Fibroblast of skin of left biceps (primary cell): ENCODE measurements at regions not wholly inside any gene's neighbourhood (a gene's known extent, or its start where the extent isn't known, plus 50 kb on each side); places are given as distances from the start of the nearest gene placed in this dataset.

Source experiments
- DNase-seq, 2 experiments: peaks; one replicate each; pipeline ENCODE4 v3.0.0-alpha.2; 2013; ENCODE audit warnings: low read depth in 2 of 2

- no peak for DNase-seq
Measured at GRCh38 chr3:66803206-66803605, 194.9 kb upstream of the KBTBD8 start.

GRCh38 chr3:66803721-66804695 lies 194.1 kb upstream of the KBTBD8 start:
- no peak for DNase-seq

- DNase-seq: no peak
Measured at GRCh38 chr3:66808891-66809594, 189.1 kb upstream of the KBTBD8 start.

DNA sequence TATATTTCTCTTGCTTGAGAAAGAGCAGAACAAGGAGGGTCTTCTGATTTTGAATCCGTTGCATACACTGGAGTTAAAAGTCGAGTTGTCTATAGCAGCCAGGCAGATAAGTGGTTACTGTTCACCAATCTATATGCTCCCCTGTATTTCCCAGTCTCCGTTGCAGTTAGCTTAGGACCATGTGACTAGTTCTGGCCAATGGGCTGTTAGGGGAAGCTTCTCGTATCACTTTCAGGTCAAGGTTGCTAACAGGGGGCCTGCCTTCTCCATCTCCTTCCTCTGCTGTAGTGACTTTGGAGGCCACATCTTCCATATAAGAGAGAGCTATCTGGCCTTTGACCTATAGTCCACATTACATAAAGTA lies 188.5 kb upstream of the KBTBD8 start:
- no peak for DNase-seq

DNA sequence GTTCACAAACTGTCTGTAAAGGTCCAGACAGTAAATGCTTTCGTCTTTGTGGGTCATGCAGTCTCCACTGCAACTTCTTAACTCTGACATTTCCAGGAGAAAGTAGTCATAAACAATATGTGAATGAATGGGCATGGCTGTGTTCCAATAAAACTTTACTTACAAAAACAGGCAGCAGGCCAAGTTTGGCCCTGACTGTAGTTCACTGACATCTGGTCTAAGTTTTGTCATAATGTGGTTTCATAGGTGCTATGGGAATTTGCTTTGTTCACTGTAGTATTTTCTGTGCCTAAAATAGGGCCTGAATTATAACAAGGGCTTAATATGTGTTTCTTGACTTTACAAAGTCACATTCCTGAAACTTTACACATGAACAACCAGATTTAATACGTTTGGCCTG lies 186.0 kb upstream of the KBTBD8 start:
- peak; percentile 20 to 34 for DNase-seq

DNA sequence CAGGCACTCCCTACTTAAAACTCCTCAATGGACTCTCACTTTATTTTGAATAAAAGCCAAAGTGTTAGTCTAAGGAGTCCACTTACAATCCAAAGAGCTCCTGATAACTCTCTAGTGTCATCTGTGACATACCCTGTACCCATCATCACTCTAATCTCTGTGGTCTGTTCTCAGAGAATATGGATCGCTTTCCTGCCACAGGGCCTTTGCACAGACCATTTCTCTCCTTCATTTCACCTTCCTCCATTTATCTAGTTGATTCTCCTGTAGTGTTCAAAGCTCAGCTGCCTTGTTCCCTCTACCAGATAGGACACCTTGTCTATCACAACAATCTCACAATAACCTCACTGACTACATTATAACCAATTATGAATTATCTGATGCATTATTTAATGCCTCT lies 185.4 kb upstream of the KBTBD8 start:
- DNase-seq: no peak

- peak; percentile 42 to 45 for DNase-seq
Measured at GRCh38 chr3:66816090-66816761, 181.9 kb upstream of the KBTBD8 start.

DNA sequence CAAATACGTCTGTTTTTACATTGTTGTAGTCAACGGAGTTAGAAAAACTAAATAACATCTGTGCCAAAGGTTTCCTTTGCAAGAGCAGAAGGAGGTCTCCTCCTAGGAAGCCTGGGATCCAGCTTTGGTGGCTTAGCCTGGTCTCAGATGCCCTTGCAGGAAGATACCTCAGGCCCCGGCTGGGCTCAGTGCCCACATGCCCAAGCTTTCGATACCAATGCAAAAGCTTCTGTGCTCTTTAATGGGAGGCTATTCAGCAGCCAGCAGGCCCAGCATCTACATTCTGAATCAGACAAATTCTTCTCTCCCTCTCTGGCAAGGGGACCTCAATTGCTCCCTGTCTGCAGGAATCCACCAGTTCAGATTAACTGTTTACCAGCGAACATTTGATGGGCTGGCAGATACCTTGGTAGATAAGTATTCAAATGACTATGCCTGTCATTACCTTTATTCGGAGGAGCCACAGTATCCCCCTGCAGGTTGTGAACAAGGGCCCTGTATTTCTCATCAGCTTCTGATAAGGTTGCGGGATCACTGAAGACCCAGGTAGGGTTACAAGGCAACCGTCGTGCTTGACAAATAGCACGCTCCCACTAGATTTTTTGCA lies 180.1 kb upstream of the KBTBD8 start:
- no peak for DNase-seq

GRCh38 chr3:66819993-66820501 lies 178.1 kb upstream of the KBTBD8 start:
- DNase-seq: no peak

- peak; percentile 18 for DNase-seq
Measured at GRCh38 chr3:66822186-66823008, 175.7 kb upstream of the KBTBD8 start.

- no peak for DNase-seq
Measured at GRCh38 chr3:66823009-66823397, 175.1 kb upstream of the KBTBD8 start.

DNA sequence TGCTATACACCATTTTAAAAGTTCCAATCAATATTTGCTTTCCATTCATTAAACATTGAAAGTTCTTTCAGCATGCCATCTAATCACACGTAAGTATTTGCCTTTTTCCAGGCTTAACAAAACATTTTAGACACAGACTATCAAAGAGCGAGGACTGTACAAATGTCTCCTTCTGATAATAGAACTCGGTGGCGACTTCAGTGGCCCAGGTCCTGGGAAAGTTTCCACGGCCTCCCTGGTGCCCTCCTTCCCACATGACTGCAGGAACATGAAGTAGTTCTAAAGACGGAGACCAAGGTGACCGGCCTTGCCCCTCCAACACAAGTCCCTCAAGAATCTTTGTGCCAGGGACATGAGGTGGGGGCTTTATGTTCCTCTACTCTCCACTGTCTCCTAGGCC lies 174.6 kb upstream of the KBTBD8 start:
- DNase-seq: no peak

DNA sequence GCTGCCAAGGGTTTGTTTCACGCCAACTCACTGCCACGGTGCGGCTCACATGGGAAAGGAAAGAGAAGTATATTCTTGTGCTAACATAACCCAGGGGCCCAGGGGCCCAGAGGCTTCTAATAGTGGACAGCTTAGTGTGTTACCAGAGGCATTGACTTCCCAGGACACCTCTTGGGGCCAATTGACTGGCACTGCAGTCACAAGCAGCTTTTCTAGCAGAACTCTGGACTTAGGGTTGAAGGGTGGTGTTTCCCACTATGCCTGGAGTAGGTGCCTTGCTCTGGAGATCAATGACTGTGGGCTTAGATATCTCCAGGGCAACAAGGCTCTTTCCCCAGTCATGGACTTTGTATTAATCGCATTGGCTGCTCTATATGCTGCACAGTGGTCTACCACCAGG lies 172.7 kb upstream of the KBTBD8 start:
- no peak for DNase-seq

GRCh38 chr3:66827726-66828125 lies 170.4 kb upstream of the KBTBD8 start:
- no peak for DNase-seq

- DNase-seq: no peak
Measured at GRCh38 chr3:66828303-66828702, 169.8 kb upstream of the KBTBD8 start.

DNA sequence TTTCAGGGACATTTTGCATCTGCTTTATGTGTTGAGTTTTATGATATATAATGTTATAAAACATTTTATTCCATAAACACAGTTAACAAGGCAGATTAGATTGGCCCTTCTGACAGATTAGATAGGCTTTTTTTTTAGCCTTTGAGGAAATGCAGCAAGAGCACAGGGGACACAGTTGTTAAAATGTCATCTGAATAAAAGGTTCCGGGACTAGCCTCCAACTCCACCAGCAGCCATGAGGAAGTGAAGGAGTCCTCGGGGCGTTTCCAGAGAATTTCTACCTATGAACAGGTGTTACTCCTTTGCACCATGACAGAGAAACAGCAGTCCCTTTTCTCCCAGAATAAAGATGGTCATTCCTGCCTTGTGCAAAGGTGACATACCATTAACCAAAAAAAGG lies 167.8 kb upstream of the KBTBD8 start:
- DNase-seq: no peak

- no peak for DNase-seq
Measured at GRCh38 chr3:66831931-66832330, 166.2 kb upstream of the KBTBD8 start.

- no peak for DNase-seq
Measured at GRCh38 chr3:66836363-66837152, 161.5 kb upstream of the KBTBD8 start.

GRCh38 chr3:66838704-66839103 lies 159.4 kb upstream of the KBTBD8 start:
- no peak for DNase-seq

GRCh38 chr3:66839508-66839907 lies 158.6 kb upstream of the KBTBD8 start:
- DNase-seq: no peak
